ENCODE measurements at regions not wholly inside any gene's neighbourhood (a gene's known extent, or its start where the extent isn't known, plus 50 kb on each side); places are given as distances from the start of the nearest gene placed in this dataset.

DNA sequence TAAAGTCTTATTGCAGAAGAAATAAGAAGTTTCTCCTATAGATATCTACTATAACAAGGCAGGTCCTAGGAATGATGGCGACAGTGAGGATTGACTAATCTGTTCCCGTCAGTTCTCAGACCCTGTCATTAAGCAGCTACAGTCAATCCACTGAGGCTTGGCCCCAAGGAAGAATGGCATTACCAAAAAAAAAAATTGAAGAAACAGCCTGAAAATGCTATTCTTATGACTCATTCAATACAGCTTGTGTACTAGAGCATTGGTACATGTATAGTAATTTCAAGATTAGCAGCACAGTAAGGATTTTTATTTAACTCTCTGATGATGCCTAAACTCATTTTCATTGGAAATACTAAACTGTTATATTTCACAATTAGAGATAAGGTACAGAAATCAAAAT lies 1096.1 kb upstream of the NXPH2 start:
- TF ChIP-seq, protein P1, sequence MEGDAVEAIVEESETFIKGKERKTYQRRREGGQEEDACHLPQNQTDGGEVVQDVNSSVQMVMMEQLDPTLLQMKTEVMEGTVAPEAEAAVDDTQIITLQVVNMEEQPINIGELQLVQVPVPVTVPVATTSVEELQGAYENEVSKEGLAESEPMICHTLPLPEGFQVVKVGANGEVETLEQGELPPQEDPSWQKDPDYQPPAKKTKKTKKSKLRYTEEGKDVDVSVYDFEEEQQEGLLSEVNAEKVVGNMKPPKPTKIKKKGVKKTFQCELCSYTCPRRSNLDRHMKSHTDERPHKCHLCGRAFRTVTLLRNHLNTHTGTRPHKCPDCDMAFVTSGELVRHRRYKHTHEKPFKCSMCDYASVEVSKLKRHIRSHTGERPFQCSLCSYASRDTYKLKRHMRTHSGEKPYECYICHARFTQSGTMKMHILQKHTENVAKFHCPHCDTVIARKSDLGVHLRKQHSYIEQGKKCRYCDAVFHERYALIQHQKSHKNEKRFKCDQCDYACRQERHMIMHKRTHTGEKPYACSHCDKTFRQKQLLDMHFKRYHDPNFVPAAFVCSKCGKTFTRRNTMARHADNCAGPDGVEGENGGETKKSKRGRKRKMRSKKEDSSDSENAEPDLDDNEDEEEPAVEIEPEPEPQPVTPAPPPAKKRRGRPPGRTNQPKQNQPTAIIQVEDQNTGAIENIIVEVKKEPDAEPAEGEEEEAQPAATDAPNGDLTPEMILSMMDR (IDR thresholded peaks at IDR 0.05; ENCODE audit: poor library complexity, severe bottlenecking) = no peak
- TF ChIP-seq RAD21 (conservative IDR thresholded peaks at IDR 0.05) (no peak), POLR2AphosphoS5 (IDR thresholded peaks at IDR 0.05) (no peak), EZH2 (IDR thresholded peaks at IDR 0.05; ENCODE audit: borderline replicate concordance, insufficient read depth, low read length, poor library complexity, severe bottlenecking) (no peak), TAF1 (IDR thresholded peaks at IDR 0.05; ENCODE audit: low read depth) (no peak), EP300 (conservative IDR thresholded peaks at IDR 0.05; ENCODE audit: poor library complexity, severe bottlenecking) (no peak), MXI1 (conservative IDR thresholded peaks at IDR 0.05; ENCODE audit: poor library complexity, severe bottlenecking) (no peak)
- TF ChIP-seq, protein P2, sequence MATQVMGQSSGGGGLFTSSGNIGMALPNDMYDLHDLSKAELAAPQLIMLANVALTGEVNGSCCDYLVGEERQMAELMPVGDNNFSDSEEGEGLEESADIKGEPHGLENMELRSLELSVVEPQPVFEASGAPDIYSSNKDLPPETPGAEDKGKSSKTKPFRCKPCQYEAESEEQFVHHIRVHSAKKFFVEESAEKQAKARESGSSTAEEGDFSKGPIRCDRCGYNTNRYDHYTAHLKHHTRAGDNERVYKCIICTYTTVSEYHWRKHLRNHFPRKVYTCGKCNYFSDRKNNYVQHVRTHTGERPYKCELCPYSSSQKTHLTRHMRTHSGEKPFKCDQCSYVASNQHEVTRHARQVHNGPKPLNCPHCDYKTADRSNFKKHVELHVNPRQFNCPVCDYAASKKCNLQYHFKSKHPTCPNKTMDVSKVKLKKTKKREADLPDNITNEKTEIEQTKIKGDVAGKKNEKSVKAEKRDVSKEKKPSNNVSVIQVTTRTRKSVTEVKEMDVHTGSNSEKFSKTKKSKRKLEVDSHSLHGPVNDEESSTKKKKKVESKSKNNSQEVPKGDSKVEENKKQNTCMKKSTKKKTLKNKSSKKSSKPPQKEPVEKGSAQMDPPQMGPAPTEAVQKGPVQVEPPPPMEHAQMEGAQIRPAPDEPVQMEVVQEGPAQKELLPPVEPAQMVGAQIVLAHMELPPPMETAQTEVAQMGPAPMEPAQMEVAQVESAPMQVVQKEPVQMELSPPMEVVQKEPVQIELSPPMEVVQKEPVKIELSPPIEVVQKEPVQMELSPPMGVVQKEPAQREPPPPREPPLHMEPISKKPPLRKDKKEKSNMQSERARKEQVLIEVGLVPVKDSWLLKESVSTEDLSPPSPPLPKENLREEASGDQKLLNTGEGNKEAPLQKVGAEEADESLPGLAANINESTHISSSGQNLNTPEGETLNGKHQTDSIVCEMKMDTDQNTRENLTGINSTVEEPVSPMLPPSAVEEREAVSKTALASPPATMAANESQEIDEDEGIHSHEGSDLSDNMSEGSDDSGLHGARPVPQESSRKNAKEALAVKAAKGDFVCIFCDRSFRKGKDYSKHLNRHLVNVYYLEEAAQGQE (IDR thresholded peaks at IDR 0.05; ENCODE audit: borderline replicate concordance) = no peak
